Endothelial cell of umbilical vein (primary cell): ENCODE measurements at regions not wholly inside any gene's neighbourhood (a gene's known extent, or its start where the extent isn't known, plus 50 kb on each side); places are given as distances from the start of the nearest gene placed in this dataset.

Experiments used
- BruUV-seq: library from RNA; stranded (reverse); fragments of 400-500 nt; replicated peaks from 2 replicates; lab custom pipeline; 2021; lab: Mats Ljungman, UMichigan
- CTCF ChIA-PET: fragments of 300-600, 350-600 bp; sonication (Branson Sonifier 250); formaldehyde crosslinking; loops from one replicate; lab custom pipeline; 2021; ENCODE audit warnings: antibody characterized with exemption, inconsistent platforms; lab: Charles Lee
- POLR2A ChIA-PET: fragments of 300-600, 350-600 bp; sonication (Branson Sonifier 250); formaldehyde crosslinking; loops from one replicate; lab custom pipeline; 2021; ENCODE audit warnings: antibody characterized with exemption, inconsistent platforms; lab: Charles Lee
- DNase-seq: peaks from one replicate; pipeline ENCODE4 v3.0.0-alpha.2; 2011; ENCODE audit warnings: low read depth, low spot score
- FAIRE-seq: peaks from 2 replicates; lab custom pipeline; 2011; peaks lifted over from hg19 to GRCh38; lab: Jason Lieb, UNC
- H2AFZ ChIP-seq: 2 replicates; pipeline ENCODE4 v1.6.0; 2012; ENCODE audit warnings: low read depth, low read length, control low read depth, inconsistent platforms
- H3K27ac ChIP-seq: 2 replicates; pipeline ENCODE4 v1.5.1; 2011; ENCODE audit warnings: low read depth, mild to moderate bottlenecking, control low read depth, low read length, moderate library complexity; ENCODE audit not compliant: insufficient read depth
- H3K27me3 ChIP-seq, 2 experiments: 2 replicates each; pipeline versions ENCODE4 v1.6.0 to v1.6.1; 2011; ENCODE audit warnings: low read length in 2 of 2, mixed read lengths in 1 of 2; ENCODE audit not compliant: control insufficient read depth in 2 of 2, insufficient read depth in 2 of 2
- H3K36me3 ChIP-seq, 2 experiments: 2 replicates in 1 of 2; 3 replicates in 1 of 2; pipeline ENCODE4 v1.5.1; 2011; ENCODE audit warnings: low read length in 2 of 2, mild to moderate bottlenecking in 1 of 2, moderate library complexity in 1 of 2; ENCODE audit not compliant: control insufficient read depth in 2 of 2, insufficient read depth in 2 of 2; ENCODE audit errors: extremely low read depth in 1 of 2
- H3K4me1 ChIP-seq: 3 replicates; pipeline ENCODE4 v1.5.1; 2011; ENCODE audit warnings: mild to moderate bottlenecking, low read length; ENCODE audit not compliant: control insufficient read depth, insufficient read depth; ENCODE audit errors: extremely low read depth
- H3K4me2 ChIP-seq: 2 replicates; pipeline ENCODE4 v1.6.1; 2011; ENCODE audit warnings: low read length, control low read depth, mixed read lengths; ENCODE audit not compliant: insufficient read depth
- H3K4me3 ChIP-seq, 3 experiments: fragments of 200-600 bp in 1 of 3; sonication (generic), shearing (Covaris generic) in 1 of 3; replicated peaks in 1 of 3; 2 replicates each; pipeline ENCODE4 v1.5.1; 2011 to 2016; ENCODE audit warnings: control low read depth in 3 of 3, low read length in 3 of 3, mild to moderate bottlenecking in 2 of 3, inconsistent platforms in 1 of 3, low read depth in 1 of 3, moderate library complexity in 1 of 3; ENCODE audit not compliant: insufficient read depth in 1 of 3
- H3K79me2 ChIP-seq: 2 replicates; pipeline ENCODE4 v1.6.0; 2012; ENCODE audit warnings: low read length, inconsistent platforms; ENCODE audit not compliant: control insufficient read depth, insufficient read depth
- H3K9ac ChIP-seq: replicated peaks from 2 replicates; pipeline ENCODE3; 2011; ENCODE audit warnings: low read length, control low read depth; ENCODE audit not compliant: insufficient read depth; ENCODE audit errors: extremely low read depth
- H3K9me1 ChIP-seq: replicated peaks from 3 replicates; pipeline ENCODE4 v1.6.0; 2011; ENCODE audit warnings: mild to moderate bottlenecking, low read length; ENCODE audit not compliant: control insufficient read depth, insufficient read depth; ENCODE audit errors: extremely low read depth
- H3K9me3 ChIP-seq: replicated peaks from 2 replicates; pipeline ENCODE4 v1.5.1; 2012; ENCODE audit warnings: low read length, inconsistent platforms; ENCODE audit not compliant: control insufficient read depth, insufficient read depth
- H4K20me1 ChIP-seq: replicated peaks from 2 replicates; pipeline ENCODE3; 2011; ENCODE audit warnings: mild to moderate bottlenecking, low read length; ENCODE audit not compliant: control insufficient read depth, insufficient read depth; ENCODE audit errors: extremely low read depth
- EZH2 ChIP-seq: IDR thresholded peaks from 2 replicates; pipeline ENCODE4 v1.6.1; 2012; ENCODE audit warnings: borderline replicate concordance, low read depth, mild to moderate bottlenecking, moderate library complexity, low read length, inconsistent platforms; ENCODE audit not compliant: severe bottlenecking
- FOS ChIP-seq: IDR thresholded peaks from 2 replicates; pipeline ENCODE4 v1.6.1; 2011; ENCODE audit warnings: mild to moderate bottlenecking, low read length, moderate library complexity, borderline replicate concordance; ENCODE audit not compliant: insufficient read depth
- GATA2 ChIP-seq: IDR thresholded peaks from 2 replicates; pipeline ENCODE4 v1.7.0; 2011; ENCODE audit warnings: low read depth, mild to moderate bottlenecking, moderate library complexity, mixed read lengths, low read length; ENCODE audit not compliant: insufficient read length, insufficient read depth
- dilution Hi-C: fragments of 300-500 bp; cut with MboI; formaldehyde crosslinking; loops from one replicate; pipeline ENCODE4 v1.15.0; 2019; ENCODE audit warnings: low sequenced_read_pairs; ENCODE audit not compliant: extremely low pct_ligation_motif_present
- intact Hi-C: fragments of 100-400 bp; cut with micrococcal nuclease; formaldehyde crosslinking; loops from one replicate; pipeline ENCODE4 v1.10.0; 2022
- TF ChIP-seq, protein P1 (sequence below), 2 donors: IDR thresholded peaks; 1 replicate in 1 of 2; 2 replicates in 1 of 2; pipeline ENCODE4 v1.5.1; 2011; ENCODE audit warnings: low read length in 2 of 2, mild to moderate bottlenecking in 2 of 2, moderate library complexity in 2 of 2, control low read depth in 1 of 2, inconsistent platforms in 1 of 2, low read depth in 1 of 2; ENCODE audit not compliant: insufficient read depth in 1 of 2; ENCODE audit errors: extremely low read depth in 1 of 2

- Histone ChIP-seq H3K9me1 (no peaks in the 10 kb centered on the region), H3K9ac (no peak overlapping the region), H3K79me2 (peaks cover 82% of the 10 kb centered on the region), H3K9me3 (no peaks in the 10 kb centered on the region), H3K27me3 (no peaks in the 10 kb centered on the region), H3K27ac (no peak overlapping the region), H2AFZ (no peak overlapping the region), H3K36me3 (no peaks in the 10 kb centered on the region), H3K4me3 (no peak overlapping the region), H3K4me1 (peaks cover 26% of the 10 kb centered on the region), H3K4me2 (no peak overlapping the region), H4K20me1 (peaks cover 4% of the 10 kb centered on the region)
- no peak for DNase-seq
- no peak for FAIRE-seq
- CTCF ChIA-PET = no interaction called here
- no TSS peak for BruUV-seq
- intact Hi-C loops = no loop called here
- POLR2A ChIA-PET = no interaction called here
- dilution Hi-C loops = no loop called here
- TF ChIP-seq, protein P1, sequence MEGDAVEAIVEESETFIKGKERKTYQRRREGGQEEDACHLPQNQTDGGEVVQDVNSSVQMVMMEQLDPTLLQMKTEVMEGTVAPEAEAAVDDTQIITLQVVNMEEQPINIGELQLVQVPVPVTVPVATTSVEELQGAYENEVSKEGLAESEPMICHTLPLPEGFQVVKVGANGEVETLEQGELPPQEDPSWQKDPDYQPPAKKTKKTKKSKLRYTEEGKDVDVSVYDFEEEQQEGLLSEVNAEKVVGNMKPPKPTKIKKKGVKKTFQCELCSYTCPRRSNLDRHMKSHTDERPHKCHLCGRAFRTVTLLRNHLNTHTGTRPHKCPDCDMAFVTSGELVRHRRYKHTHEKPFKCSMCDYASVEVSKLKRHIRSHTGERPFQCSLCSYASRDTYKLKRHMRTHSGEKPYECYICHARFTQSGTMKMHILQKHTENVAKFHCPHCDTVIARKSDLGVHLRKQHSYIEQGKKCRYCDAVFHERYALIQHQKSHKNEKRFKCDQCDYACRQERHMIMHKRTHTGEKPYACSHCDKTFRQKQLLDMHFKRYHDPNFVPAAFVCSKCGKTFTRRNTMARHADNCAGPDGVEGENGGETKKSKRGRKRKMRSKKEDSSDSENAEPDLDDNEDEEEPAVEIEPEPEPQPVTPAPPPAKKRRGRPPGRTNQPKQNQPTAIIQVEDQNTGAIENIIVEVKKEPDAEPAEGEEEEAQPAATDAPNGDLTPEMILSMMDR (IDR thresholded peaks at IDR 0.05; ENCODE audit: extremely low read depth in 1 of 2, insufficient read depth in 1 of 2, low read depth in 1 of 2, low read length in 2 of 2) = no peak
Measured at GRCh38 chr6:56807326-56807988, 147.4 kb upstream of the BEND6 start.

DNA sequence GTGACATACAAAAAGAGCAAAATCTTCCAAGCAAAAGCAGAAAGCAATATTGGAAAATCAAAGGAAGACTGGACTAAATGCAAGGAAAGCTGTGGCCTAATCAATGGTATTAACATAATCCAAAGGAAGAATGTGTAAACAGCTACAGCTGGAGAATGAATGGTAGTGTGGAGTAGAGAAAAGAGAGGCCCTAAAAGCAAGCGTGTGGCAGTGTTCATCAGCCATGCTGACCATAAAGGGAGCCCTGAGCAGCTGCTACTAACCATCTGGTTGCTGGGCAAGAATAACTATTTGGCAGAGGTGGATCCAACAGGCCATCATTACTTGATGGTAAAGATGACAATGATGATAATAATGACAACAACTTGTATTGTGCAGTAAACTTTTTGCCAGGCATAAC lies 148.5 kb upstream of the BEND6 start:
- Histone ChIP-seq H3K27me3 (no peaks in the 10 kb centered on the region), H3K4me1 (peaks cover 26% of the 10 kb centered on the region), H3K9ac (no peak overlapping the region), H3K79me2 (peaks cover 73% of the 10 kb centered on the region), H2AFZ (no peak overlapping the region), H3K9me1 (no peaks in the 10 kb centered on the region), H4K20me1 (peaks cover 4% of the 10 kb centered on the region), H3K4me2 (no peak overlapping the region), H3K27ac (no peak overlapping the region), H3K9me3 (no peaks in the 10 kb centered on the region), H3K4me3 (no peak overlapping the region), H3K36me3 (no peaks in the 10 kb centered on the region)
- ChIA-PET POLR2A (no interaction called here), CTCF (interaction anchor here (1.5 kb wide), 1 partner anchor 45 kb away, joined by 5 read pairs; no protein-coding TSS in a partner anchor)
- FAIRE-seq (no peak), DNase-seq (no peak)
- no TSS peak for BruUV-seq
- TF ChIP-seq, protein P1 (IDR thresholded peaks at IDR 0.05; ENCODE audit: extremely low read depth in 1 of 2, insufficient read depth in 1 of 2, low read depth in 1 of 2, low read length in 2 of 2) = no peak
- TF ChIP-seq EZH2 (no peak), GATA2 (no peak), FOS (no peak)
- intact Hi-C loops = no loop called here
- dilution Hi-C loops = no loop called here
